ENCODE measurements at regions not wholly inside any gene's neighbourhood (a gene's known extent, or its start where the extent isn't known, plus 50 kb on each side); places are given as distances from the start of the nearest gene placed in this dataset.
A peak's percentile ranks its signal among the peaks of the same experiment; 100 is the strongest.

DNA sequence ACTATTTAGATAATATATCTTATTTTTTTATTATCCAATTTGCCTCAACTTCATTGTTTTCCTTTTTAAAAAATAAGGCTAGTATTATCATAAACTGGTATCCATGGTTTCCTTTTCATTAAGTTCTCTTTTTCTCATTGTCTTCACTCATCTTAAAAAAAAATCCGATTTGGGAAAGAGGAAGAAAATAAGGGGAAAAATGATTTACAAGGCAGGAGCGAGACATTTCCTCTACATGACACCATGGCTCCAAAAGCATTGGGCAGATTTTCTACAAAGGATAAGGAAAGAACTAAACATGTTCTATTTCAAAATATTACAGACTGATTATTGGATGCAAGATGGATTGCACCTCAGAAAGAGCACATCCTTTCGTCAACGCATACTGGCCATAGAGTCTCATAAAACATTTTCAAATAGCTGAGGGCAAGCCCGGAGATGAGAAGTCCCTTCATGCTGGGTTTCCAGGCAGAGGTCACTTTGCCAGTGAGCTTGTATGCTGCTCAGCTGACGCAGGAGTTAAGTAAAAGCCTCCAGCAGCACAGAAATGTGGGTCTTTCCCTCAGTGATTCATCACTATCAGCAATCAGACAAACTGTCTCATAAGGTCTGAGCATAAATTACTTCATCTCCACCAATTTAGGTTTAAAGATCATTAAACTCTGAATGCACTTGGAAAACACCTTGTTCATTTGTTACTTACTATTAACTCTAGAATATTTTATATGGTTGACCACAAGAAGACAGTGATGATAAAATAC lies 129.0 kb upstream of the TNFAIP3 start:
- no peak for DNase-seq

DNA sequence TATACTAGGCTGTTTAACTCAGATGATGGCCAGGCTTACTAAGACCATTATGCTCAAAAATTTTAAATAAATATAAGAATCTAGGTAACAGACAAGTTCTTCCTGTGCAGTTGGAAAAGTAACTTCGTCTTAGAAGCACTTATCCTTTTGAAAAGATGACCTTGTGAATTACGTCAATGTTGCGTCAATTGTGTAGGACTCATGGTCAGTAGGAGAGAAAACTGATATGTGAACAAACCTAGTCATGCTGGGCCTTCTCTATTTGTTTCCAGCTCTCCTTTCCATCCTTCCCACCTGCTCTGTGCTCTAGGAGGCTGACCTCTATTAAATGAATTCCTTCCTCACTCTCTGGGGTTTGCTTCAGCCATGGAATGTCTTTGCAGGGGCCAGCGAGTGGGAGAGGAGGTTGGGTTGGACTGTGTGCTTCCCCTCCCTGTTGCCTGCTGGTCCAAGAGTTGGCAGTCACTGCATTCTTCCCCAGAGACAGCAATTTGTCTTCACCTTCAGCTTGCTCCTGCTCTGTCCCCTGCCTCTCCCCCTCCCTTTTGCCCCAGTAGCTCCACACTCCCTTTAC lies 128.0 kb upstream of the TNFAIP3 start:
- no peak for DNase-seq

DNA sequence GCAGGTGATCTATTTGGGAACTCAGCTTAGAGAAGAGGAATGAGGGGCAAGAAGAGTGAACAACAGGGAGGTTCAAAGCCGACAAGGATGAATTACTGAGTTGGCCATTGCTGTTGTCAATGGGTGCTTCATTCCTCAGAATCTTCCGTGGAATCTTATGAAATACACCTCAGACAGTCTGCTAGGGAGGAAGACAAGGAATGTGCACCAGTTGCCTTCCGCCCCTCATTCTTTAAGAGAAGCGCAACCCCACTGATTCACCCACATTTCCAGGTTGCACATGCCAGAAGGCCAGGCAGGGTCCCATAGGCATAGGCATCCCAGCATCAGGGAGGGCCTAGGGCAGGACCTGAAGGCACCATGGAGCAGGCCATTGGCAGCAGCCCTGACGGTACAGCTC lies 127.5 kb upstream of the TNFAIP3 start:
- DNase-seq: no peak

DNA sequence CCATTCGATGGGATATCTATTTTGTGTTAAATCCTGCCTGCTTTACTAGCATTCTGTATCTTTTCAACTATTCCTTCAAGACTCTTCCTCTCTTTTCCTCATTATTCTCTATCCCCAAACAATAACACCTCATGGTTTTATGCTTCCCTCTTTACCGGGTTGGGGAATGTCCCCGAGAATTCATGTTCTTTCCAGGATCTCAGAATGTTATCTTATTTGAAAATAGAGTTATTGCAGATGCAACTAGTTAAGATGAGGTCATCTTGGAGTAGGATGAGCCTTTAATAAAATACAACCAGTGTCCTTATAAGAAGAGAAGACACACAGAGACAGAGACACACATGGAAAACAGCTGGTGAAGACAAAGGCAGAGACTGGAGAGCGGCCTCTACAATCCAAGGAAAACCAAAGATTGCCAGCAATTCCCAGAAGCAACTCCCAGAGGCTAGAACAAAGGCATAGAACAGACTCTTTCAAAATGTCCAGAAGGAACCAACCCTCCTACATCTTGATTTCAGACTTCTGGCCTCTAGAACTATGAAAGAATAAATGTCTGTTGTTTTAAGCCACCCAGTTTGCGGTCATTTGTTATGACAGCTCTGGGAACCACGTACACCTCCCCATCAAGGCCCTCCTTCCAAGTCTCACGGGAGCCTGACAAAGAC lies 126.8 kb upstream of the TNFAIP3 start:
- DNase-seq: no peak

DNA sequence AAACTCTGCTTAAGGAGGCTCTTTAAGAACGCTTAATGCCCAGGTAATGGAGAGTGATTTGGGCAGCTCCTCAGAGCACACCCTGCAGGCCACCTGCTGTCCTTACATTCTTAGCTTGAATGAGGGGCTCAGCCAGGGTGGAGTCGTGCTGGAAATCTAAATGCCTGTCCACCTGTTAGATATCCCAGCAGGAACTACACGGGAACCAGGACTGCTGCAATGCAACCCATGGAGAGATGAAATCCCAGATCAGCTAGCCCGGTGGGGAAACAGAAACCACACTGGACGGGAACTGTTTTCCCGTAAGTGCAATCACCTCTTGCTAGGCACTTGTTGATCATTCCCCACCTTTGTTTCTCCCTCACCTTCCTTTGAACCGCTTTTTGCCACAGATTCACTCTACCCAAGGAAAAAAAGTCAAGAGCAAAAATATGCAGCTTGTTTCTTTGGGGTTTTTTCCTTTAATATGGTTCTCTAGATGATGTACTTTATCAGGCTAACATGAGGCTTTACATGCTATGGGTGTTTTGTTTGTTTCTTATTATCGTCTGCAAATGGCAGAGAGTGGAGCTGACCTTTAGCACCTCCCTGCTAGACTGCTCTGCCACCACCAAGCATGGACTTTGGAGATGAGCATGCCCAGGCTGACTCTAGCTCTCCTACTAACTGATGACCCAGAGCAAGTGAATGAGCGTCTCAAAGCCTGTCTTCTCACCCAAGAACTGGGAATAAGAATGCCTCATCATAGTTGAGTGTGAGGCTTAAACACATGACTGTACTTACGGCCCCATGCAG lies 125.9 kb upstream of the TNFAIP3 start:
- DNase-seq: no peak

DNA sequence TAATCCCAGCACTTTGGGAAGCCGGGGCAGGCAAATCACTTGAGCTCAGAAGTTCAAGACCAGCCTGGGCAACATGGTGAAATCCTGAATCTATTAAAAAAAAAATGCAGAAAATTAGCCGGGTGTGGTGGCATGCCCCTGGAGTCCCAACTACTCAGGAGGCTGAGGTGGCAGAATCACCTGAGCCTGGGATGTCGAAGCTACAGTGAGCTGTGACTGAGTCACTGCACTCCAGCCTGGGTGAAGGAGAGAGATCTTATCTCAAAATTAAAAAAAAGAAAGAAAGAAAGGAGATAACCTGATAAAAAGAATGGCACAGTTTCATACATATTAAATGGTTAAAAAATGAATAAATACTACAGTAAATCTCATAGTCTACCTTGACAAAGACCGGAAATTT lies 123.6 kb upstream of the TNFAIP3 start:
- no peak for DNase-seq

DNA sequence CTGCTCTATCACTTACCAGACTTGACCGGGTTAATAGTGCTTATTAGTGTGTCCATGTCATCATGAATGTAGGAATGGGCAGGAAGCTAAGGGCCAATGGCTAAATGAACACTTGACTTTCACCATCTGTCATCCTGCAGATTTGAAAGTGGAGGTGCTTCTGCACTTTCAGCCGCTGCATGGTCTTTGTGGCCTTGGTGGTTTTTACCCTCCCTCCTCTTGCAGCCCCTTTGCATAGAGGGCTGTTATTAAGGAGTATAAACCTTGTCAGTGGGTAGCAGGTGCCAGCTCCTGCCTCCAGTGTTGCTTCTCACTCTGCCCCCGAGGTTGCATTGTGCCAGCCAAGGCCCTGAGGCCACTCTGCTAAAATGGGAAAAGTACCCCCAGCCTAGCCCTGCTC lies 122.2 kb upstream of the TNFAIP3 start:
- no peak for DNase-seq

DNA sequence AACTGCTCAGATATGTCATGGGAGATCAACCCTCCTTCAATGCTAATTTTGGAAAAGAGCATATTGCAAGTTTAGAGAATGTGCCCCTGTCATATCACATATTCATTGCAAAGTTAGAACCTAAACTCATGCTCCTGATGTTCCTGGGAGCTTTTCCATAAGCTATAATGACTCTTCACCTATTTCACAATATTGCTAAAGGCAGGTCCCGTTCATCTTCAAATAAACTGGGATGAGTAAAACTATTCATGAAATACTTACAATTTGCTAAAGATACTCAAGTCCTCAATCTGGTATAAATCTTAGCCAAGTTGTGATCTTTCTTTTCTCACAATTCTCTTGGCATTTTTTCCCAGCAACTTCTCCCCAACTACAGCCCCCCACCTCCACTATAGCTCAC lies 121.7 kb upstream of the TNFAIP3 start:
- no peak for DNase-seq

DNA sequence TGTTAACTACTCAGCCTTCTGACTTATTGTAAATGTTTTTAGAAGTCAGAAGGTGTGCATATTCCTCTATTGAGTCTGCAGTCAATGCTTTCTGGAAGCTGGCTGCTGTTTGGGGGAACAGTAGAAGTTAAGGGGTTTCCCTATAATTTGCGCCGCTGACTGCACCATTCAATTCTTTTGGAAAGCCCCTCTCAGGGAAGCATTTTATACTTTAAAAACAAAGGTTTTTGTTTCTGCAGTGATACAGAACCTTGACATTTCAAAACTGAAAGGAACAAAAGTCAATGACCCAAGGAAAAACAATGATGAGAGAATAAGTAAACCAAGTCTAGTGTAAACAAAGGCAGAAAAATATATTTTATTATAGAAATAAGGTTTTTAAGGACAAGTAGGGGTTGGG lies 120.8 kb upstream of the TNFAIP3 start:
- no peak for DNase-seq

DNA sequence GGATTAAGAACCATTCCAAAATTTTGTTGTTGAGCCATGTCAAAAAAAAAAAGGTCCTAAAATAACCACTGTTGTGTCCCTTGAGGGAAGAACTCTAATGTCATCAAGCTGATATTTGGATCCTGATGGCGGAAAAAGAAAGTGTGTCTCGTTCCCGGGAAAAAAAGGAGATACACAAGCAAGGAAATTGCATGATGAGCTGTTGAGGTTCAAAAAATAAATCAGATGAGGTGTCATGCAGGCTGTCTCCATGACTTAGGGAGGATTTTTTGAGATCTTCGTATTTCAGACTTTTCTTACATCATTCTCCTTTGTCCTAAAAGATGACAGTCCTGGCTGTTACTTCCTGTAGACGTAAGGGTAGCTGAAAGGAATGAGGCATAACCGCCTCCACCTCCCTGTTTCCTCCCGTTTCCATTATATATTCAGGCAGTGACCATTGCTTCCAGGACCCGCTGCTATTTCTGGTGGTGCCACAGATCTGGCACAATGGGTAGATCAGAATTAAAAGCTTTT lies 117.3 kb upstream of the TNFAIP3 start:
- peak; percentile 45 for DNase-seq

DNA sequence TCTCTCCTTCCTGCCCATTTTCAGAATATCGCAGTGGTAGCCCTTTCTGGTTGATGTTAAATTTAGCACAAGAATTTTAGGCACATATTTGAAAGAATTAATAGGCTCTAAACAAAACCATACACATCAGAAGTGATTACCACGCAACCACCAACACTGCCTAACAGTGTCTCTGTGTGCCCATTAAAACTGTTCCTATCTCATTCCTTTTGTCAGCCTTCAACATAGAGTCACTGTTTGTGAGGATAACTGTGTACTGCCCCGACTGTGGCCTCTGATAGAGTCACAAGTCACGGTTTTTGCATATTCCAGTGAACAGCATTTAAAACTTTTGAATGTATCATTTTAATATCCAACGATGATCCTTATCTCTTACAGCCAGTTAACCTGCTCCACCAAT lies 116.8 kb upstream of the TNFAIP3 start:
- DNase-seq: no peak

DNA sequence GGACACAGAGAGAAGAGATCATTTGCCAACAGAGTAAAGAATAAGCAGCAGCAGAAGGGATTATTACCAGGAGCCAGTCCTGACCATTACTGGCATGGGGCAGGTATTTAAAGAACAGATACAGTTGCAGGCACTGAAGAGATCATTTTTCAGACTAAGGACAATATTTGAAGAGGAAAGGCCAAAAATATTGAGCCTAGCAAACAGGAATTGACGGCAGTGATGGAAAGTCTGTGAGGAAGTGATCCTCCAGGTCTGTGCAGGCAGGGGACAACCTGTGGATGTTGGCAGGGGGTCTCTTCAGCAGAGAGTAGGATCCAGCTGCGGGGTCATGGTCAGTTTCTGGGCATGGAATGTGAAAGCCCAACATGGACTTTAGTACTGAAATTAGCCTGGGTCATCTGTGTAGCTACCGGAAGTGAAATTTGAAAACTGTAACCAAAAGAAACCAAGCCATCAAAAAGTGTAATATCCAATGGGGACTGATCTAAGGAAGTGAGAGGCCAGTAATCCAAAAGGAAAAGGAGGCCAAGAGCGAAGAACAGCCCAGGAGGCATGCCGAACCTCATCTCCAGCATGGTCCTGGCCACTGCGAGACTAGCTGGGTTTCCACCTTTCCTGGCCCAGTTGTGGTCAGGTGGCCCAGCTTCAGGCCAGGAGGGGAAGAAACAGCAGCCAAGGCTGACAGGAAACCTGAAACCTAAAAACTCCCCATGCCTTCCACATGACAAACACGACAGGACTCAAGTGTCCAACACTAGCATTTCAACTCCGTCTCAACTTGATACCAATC lies 115.1 kb upstream of the TNFAIP3 start:
- DNase-seq: no peak

DNA sequence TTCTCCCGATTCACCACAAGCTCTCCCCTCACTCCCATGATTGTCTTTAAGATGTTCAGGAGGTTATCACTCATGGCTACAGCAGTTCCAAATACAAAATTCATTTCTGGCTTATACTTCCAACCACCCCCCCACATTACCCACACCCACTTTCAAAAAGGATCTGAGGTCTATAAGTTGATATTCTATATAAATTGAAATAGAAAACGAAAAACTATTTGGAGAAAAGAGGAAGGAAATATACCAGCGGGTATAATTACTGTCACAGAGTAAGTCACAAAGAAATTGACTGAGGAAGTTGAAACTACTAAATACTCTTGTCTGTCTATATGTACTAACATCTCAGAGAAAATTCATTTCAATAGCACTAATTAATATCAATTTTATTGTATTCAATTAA lies 112.7 kb upstream of the TNFAIP3 start:
- no peak for DNase-seq

DNA sequence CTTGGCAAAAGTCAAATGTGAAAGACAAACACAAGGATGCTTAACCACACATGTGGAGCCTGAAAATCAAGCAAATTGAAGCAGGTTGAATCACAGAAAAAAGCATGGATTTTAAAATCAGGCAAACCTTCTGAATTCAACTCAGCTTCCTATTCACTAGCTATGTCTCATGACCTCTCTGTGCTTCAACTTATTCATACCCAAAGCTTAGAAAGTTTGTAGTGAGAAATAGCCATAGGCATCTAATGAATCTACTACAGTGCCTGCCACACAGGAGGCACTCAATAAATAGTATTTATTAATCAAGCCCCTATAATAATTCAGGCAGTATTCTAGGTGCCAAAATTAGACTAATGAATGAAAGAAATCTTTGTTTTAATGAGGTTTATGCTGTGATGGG lies 112.2 kb upstream of the TNFAIP3 start:
- DNase-seq: no peak

DNA sequence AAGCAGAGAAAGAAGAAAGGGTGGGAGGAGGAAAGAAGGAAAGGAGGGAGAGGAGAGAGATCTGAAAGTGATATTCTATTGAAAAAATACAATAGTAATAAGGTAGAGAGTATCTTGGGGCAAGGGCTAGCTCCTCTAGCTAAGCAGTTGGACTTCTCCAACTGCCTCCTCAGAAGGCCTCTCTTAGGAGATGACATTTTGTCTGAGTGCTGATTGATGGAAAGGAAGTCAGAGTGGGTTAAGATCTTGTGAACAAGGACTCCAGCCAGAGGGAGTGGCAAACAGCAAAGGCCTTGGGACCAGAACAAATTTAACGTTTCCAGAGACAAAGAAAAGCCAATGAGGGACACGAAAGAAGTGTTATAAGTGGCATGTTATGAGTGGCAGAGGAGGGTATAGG lies 111.8 kb upstream of the TNFAIP3 start:
- no peak for DNase-seq

DNA sequence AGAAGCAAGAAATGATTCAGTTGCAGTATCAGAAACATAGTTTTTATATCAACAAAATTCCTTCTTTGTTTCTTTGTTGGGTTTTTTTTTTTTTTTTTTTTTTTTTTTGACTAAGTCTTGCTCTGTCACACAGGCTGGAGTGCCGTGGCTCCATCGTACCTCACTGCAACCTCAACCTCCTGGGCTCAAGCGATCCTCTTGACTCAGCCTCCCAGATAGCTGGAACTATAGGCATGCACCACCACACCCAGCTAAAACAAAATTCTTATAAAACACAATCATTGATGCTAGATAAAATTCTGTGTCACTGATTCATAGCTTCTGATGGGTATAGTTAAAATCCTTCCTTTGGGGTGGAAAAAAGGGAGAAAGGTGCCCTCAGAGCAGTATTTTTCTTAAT lies 110.3 kb upstream of the TNFAIP3 start:
- no peak for DNase-seq

DNA sequence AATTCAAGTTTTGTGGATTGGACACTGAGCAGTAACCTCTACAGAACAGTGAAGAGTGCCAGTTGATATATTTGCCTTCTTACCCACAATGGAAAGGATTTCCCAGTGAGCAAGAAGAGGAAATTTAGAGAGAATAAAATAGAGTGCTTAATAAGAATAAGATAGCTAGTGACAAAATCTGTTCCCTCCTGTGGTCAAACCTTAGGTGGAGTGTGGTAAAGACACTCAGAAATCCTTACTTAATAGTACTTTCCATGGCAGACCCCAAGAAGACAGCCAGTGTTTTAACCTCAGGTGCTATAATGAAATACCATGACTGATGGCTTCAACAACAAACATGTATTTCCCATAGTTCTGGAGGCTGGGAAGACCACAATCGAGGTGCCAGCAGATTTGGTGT lies 108.4 kb upstream of the TNFAIP3 start:
- no peak for DNase-seq

DNA sequence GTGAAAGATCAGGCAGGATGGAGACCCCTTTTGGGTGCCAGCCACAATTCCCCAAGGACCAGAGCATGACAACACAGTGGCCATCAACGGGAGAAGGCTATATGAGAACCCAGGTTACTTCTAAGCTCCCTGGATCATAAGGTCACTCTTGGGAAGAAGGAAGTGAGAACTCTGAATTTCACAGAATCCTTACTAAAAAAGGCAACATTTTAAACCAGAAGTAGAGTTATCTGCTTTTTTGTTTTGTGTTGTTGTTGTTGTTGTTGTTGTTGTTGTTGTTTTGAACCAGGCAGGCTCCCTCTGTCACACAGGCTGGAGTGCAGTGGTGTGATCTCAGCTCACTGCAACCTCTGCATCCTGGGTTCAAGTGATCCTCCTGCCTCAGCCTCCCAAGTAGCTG lies 107.4 kb upstream of the TNFAIP3 start:
- no peak for DNase-seq

DNA sequence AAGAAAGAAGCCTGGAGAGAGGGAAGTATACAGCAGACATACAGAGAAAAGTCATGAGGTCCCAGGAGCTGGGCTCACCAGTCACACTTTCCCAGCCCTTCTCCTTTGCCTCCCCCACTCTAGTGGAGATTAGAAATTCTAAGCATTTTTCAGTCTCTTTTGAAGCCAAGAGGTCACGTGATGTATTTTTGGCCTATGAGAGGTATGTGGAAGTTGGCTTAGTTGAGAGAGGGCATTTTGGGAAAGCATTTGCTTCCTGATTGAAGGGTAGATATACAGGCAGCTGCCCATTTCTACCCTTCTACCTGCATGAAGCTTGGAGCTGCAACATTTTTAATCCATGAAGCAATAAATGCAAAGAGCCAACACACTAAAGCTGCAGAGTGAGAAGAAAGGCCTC lies 106.0 kb upstream of the TNFAIP3 start:
- DNase-seq: no peak

DNA sequence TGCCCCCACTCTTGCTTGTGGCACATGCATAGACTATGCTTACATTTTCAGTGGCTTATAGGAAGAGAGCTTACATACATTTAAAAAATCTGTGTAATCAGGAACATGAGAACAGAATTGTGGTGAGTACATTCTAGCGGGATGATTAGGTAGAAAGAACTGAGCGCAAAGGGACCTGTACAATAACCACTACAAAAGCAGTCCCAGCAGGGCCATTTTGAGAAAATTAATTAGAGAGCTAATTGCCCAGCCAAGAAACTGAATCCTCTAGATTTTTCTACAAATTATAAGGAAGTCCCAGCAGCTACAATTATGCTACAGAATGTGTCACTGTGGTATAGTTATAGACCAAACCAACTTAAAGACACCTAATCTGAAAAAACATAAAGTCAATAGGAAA lies 105.6 kb upstream of the TNFAIP3 start:
- no peak for DNase-seq

DNA sequence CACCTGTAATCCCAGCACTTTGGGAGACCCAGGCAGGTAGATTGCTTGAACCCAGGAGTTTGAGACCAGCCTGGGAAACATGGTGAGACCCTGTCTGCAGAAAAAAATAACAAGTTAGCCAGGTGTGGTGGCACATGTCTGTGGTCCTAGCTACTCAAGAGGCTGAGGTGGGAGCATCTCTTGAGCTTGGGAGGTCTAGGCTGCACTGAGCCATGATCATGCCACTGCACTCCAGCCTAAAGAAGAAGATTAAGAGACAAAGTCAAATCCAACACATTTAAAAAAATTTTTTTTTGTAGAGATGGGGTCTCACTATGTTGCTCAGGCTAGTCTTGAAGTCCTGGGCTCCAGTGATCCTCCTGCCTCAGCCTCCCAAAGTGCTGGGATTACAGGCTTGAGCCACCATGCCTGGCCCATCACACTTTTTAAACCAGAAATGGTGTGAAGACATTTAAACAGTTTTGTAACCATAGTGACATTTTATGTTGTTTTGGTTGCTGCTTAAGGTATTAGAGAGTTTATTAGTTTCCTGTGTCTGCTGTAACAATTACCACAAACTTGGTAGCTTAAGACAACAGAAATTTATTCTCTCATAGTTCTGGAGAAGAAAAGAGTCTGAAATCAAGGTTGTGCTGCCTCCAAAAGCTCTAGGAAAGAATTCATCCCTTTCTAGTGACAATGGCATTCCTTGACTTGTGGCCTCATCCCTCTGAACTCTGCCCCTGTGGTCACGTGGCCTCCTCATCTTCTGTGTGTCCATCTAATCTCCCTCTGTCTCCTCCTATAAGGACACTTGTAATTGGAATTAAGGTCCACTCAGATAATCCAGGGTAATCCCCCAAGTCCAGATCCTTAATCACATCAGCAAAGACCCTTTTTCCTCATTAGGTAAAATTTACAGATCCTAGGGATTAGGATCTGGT lies 104.6 kb upstream of the TNFAIP3 start:
- DNase-seq: no peak

Measured in dermis blood vessel endothelial cell (primary cell).